ENCODE measurements at regions not wholly inside any gene's neighbourhood (a gene's known extent, or its start where the extent isn't known, plus 50 kb on each side); places are given as distances from the start of the nearest gene placed in this dataset.

- no peak for DNase-seq (ENCODE audit: low spot score)
Measured at GRCh38 chr15:53305101-53305500, 454.4 kb downstream of the WDR72 start.

- DNase-seq (ENCODE audit: low spot score), result no peak
Measured at GRCh38 chr15:53297828-53298227, 461.6 kb downstream of the WDR72 start.

- no peak for DNase-seq (ENCODE audit: low spot score)
Measured at GRCh38 chr15:53296603-53297002, 462.9 kb downstream of the WDR72 start.

GRCh38 chr15:53295574-53295973 is 463.9 kb downstream of the WDR72 start:
- no peak for DNase-seq (ENCODE audit: low spot score)

GRCh38 chr15:53288542-53288941 is 470.9 kb downstream of the WDR72 start:
- DNase-seq (ENCODE audit: low spot score), result no peak

GRCh38 chr15:53274630-53275029 is 484.5 kb upstream of the ONECUT1 start:
- DNase-seq (ENCODE audit: low spot score), result no peak

- DNase-seq (ENCODE audit: low spot score), result no peak
Measured at GRCh38 chr15:53272116-53272515, 482.0 kb upstream of the ONECUT1 start.

- no peak for DNase-seq (ENCODE audit: low spot score)
Measured at GRCh38 chr15:53266176-53266575, 476.0 kb upstream of the ONECUT1 start.

- DNase-seq (ENCODE audit: low spot score), result no peak
Measured at GRCh38 chr15:53260647-53261046, 470.5 kb upstream of the ONECUT1 start.

- DNase-seq (ENCODE audit: low spot score), result no peak
Measured at GRCh38 chr15:53256457-53256856, 466.3 kb upstream of the ONECUT1 start.

GRCh38 chr15:53256043-53256442 is 465.9 kb upstream of the ONECUT1 start:
- no peak for DNase-seq (ENCODE audit: low spot score)

- DNase-seq (ENCODE audit: low spot score), result no peak
Measured at GRCh38 chr15:53251996-53252395, 461.9 kb upstream of the ONECUT1 start.

GRCh38 chr15:53251523-53251922 is 461.4 kb upstream of the ONECUT1 start:
- DNase-seq (ENCODE audit: low spot score), result no peak

GRCh38 chr15:53247041-53247708 is 457.0 kb upstream of the ONECUT1 start:
- DNase-seq (ENCODE audit: low spot score), result no peak

GRCh38 chr15:53246404-53246803 is 456.3 kb upstream of the ONECUT1 start:
- DNase-seq (ENCODE audit: low spot score), result no peak

- DNase-seq (ENCODE audit: low spot score), result no peak
Measured at GRCh38 chr15:53233801-53234200, 443.7 kb upstream of the ONECUT1 start.

GRCh38 chr15:53230473-53230872 is 440.3 kb upstream of the ONECUT1 start:
- no peak for DNase-seq (ENCODE audit: low spot score)

GRCh38 chr15:53226559-53226958 is 436.4 kb upstream of the ONECUT1 start:
- no peak for DNase-seq (ENCODE audit: low spot score)

GRCh38 chr15:53225781-53226180 is 435.6 kb upstream of the ONECUT1 start:
- DNase-seq (ENCODE audit: low spot score), result no peak

- no peak for DNase-seq (ENCODE audit: low spot score)
Measured at GRCh38 chr15:53224371-53224770, 434.2 kb upstream of the ONECUT1 start.

GRCh38 chr15:53223815-53224214 is 433.7 kb upstream of the ONECUT1 start:
- no peak for DNase-seq (ENCODE audit: low spot score)

GRCh38 chr15:53218666-53219580 is 428.8 kb upstream of the ONECUT1 start:
- no peak for DNase-seq (ENCODE audit: low spot score)

- DNase-seq (ENCODE audit: low spot score), result no peak
Measured at GRCh38 chr15:53216036-53216435, 425.9 kb upstream of the ONECUT1 start.

All from germinal center (tissue), 1 donor.